ENCODE measurements at regions not wholly inside any gene's neighbourhood (a gene's known extent, or its start where the extent isn't known, plus 50 kb on each side); places are given as distances from the start of the nearest gene placed in this dataset.

GRCh38 chr6:145086197-145086596, 649.1 kb downstream of the EPM2A start:
- H3K36me3 ChIP-seq (ENCODE audit: low read depth, missing control alignments): no peaks in the 10 kb centered on the region
- intact Hi-C loops (cut with DNase I; ENCODE audit: low total_unique reads): no loop called here
- no peak overlapping the region for H3K4me3 ChIP-seq
- H3K4me1 ChIP-seq: no peaks in the 10 kb centered on the region
- H3K9me3 ChIP-seq: no peaks in the 10 kb centered on the region
- no peaks in the 10 kb centered on the region for H3K27me3 ChIP-seq
- no peak for TF ChIP-seq POLR2A (IDR thresholded peaks at IDR 0.05)
- TF ChIP-seq, protein P1, sequence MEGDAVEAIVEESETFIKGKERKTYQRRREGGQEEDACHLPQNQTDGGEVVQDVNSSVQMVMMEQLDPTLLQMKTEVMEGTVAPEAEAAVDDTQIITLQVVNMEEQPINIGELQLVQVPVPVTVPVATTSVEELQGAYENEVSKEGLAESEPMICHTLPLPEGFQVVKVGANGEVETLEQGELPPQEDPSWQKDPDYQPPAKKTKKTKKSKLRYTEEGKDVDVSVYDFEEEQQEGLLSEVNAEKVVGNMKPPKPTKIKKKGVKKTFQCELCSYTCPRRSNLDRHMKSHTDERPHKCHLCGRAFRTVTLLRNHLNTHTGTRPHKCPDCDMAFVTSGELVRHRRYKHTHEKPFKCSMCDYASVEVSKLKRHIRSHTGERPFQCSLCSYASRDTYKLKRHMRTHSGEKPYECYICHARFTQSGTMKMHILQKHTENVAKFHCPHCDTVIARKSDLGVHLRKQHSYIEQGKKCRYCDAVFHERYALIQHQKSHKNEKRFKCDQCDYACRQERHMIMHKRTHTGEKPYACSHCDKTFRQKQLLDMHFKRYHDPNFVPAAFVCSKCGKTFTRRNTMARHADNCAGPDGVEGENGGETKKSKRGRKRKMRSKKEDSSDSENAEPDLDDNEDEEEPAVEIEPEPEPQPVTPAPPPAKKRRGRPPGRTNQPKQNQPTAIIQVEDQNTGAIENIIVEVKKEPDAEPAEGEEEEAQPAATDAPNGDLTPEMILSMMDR (IDR thresholded peaks at IDR 0.05): no peak
- no peak overlapping the region for H3K27ac ChIP-seq
- 39 to 56% methylated on average over 3 of the region's 3 CpGs for WGBS, 2 donors
- DNase-seq: no peak

DNA sequence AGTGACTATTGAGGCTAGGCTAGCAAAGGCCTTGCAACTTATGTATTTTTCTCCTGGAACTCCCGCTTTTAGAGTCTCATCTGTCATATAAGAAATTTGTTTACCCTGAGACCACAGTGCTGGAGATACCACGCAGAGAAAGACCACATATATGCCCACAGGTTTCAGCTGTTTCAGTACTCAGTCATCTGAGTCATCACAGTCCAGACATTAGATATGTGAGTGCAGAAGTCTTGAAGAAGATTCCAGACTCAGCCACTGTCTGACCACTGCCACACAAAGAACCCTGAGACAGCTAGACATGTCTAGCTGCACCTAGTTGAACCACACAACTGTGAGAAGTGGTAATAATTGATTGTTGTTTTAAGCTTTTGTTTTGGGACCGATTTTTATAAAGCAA, 648.3 kb downstream of the EPM2A start:
- no peak for DNase-seq
- intact Hi-C loops (cut with DNase I; ENCODE audit: low total_unique reads): no loop called here
- H3K27ac ChIP-seq: no peak overlapping the region
- H3K4me1 ChIP-seq: no peaks in the 10 kb centered on the region
- H3K9me3 ChIP-seq: no peaks in the 10 kb centered on the region
- no peak for TF ChIP-seq POLR2A (IDR thresholded peaks at IDR 0.05)
- TF ChIP-seq, protein P1 (IDR thresholded peaks at IDR 0.05): no peak
- H3K4me3 ChIP-seq: no peak overlapping the region
- WGBS, 2 donors: 77 to 84% methylated on average over 2 to 3 of the region's 3 CpGs
- no peaks in the 10 kb centered on the region for H3K36me3 ChIP-seq (ENCODE audit: low read depth, missing control alignments)
- no peaks in the 10 kb centered on the region for H3K27me3 ChIP-seq

- H3K27me3 ChIP-seq: no peaks in the 10 kb centered on the region
- no peak overlapping the region for H3K27ac ChIP-seq
- no peaks in the 10 kb centered on the region for H3K36me3 ChIP-seq (ENCODE audit: low read depth, missing control alignments)
- DNase-seq: no peak
- no peaks in the 10 kb centered on the region for H3K9me3 ChIP-seq
- WGBS, 2 donors: 84 to 86% methylated on average over 4 of the region's 4 CpGs
- TF ChIP-seq, protein P1 (IDR thresholded peaks at IDR 0.05): no peak
- TF ChIP-seq POLR2A (IDR thresholded peaks at IDR 0.05): no peak
- no peak overlapping the region for H3K4me3 ChIP-seq
- intact Hi-C loops (cut with DNase I; ENCODE audit: low total_unique reads): no loop called here
- H3K4me1 ChIP-seq: no peaks in the 10 kb centered on the region
These were observed 644.3 kb downstream of the EPM2A start for GRCh38 chr6:145090801-145091585.

GRCh38 chr6:145091586-145092142, 643.7 kb downstream of the EPM2A start:
- no peak for DNase-seq
- TF ChIP-seq, protein P1 (IDR thresholded peaks at IDR 0.05): no peak
- no peak for TF ChIP-seq POLR2A (IDR thresholded peaks at IDR 0.05)
- intact Hi-C loops (cut with DNase I; ENCODE audit: low total_unique reads): no loop called here
- no peaks in the 10 kb centered on the region for H3K27me3 ChIP-seq
- no peak overlapping the region for H3K27ac ChIP-seq
- no peaks in the 10 kb centered on the region for H3K9me3 ChIP-seq
- no peaks in the 10 kb centered on the region for H3K36me3 ChIP-seq (ENCODE audit: low read depth, missing control alignments)
- H3K4me3 ChIP-seq: no peak overlapping the region
- WGBS, 2 donors: 54 to 71% methylated on average over 2 of the region's 2 CpGs
- H3K4me1 ChIP-seq: no peaks in the 10 kb centered on the region

GRCh38 chr6:145092554-145092953, 642.8 kb downstream of the EPM2A start:
- intact Hi-C loops (cut with DNase I; ENCODE audit: low total_unique reads): no loop called here
- no peak for DNase-seq
- 75 to 81% methylated on average over 4 of the region's 4 CpGs for WGBS, 2 donors
- no peak for TF ChIP-seq POLR2A (IDR thresholded peaks at IDR 0.05)
- TF ChIP-seq, protein P1 (IDR thresholded peaks at IDR 0.05): no peak
- no peaks in the 10 kb centered on the region for H3K9me3 ChIP-seq
- no peaks in the 10 kb centered on the region for H3K36me3 ChIP-seq (ENCODE audit: low read depth, missing control alignments)
- no peaks in the 10 kb centered on the region for H3K27me3 ChIP-seq
- no peak overlapping the region for H3K27ac ChIP-seq
- no peaks in the 10 kb centered on the region for H3K4me1 ChIP-seq
- H3K4me3 ChIP-seq: no peak overlapping the region
